GM12878 (cell line): ENCODE measurements at regions not wholly inside any gene's neighbourhood (a gene's known extent, or its start where the extent isn't known, plus 50 kb on each side); places are given as distances from the start of the nearest gene placed in this dataset.

Experiments
- ATAC-seq: fragments of 200-7000 bp; cut with Tn5 transposase; 3 replicates; pipeline ENCODE4 v1.9.1; 2020; ENCODE audit warnings: mild to moderate bottlenecking, moderate library complexity
- BruUV-seq: library from RNA; stranded (reverse); fragments of 400-500 nt; replicated peaks from 2 replicates; lab custom pipeline; 2021; lab: Mats Ljungman, UMichigan
- CTCF ChIA-PET: fragments of 300-600 bp; sonication (Branson Sonifier 250); formaldehyde crosslinking; extraction: SDS; loops from one replicate; lab custom pipeline; 2021; ENCODE audit warnings: inconsistent platforms; lab: Yijun Ruan, JAX
- POLR2A ChIA-PET: fragments of 350-600 bp; formaldehyde crosslinking; extraction: SDS; loops from one replicate; lab custom pipeline; 2021; ENCODE audit warnings: inconsistent platforms; lab: Charles Lee
- RAD21 ChIA-PET: fragments of 300-600 bp; sonication (Branson Sonifier 250); formaldehyde crosslinking; loops from one replicate; lab custom pipeline; 2023; ENCODE audit warnings: antibody characterized with exemption; ENCODE audit not compliant: unreplicated experiment; lab: Charles Lee
- SMC1A ChIA-PET: fragments of 300-600 bp; sonication (Branson Sonifier 250); formaldehyde crosslinking; loops from one replicate; lab custom pipeline; 2023; ENCODE audit not compliant: unreplicated experiment, uncharacterized antibody; lab: Charles Lee
- DNase-seq: peaks from one replicate; pipeline ENCODE4 v3.0.0-alpha.2; 2011; ENCODE audit warnings: low read depth, low spot score
- FAIRE-seq: peaks from 3 replicates; lab custom pipeline; 2011; peaks lifted over from hg19 to GRCh38; lab: Jason Lieb, UNC
- H2AFZ ChIP-seq: 2 replicates; pipeline ENCODE4 v1.6.0; 2011; ENCODE audit warnings: low read depth, low read length, control low read depth; ENCODE audit not compliant: control insufficient read depth
- H3K27ac ChIP-seq: 2 replicates; pipeline ENCODE4 v1.5.1; 2011; ENCODE audit warnings: control low read depth; ENCODE audit not compliant: control insufficient read depth, insufficient read depth
- H3K27me3 ChIP-seq, 2 experiments: replicated peaks in 1 of 2; 2 replicates each; pipeline versions ENCODE4 v1.6.0 to v1.6.1; 2011; ENCODE audit warnings: low read length in 1 of 2; ENCODE audit not compliant: control insufficient read depth in 2 of 2, insufficient read depth in 2 of 2
- H3K36me3 ChIP-seq, 2 experiments: 2 replicates each; pipeline ENCODE4 v1.5.1; 2011; ENCODE audit warnings: low read length in 1 of 2; ENCODE audit not compliant: control insufficient read depth in 2 of 2, insufficient read depth in 2 of 2
- H3K4me1 ChIP-seq: 2 replicates; pipeline ENCODE4 v1.6.1; 2011; ENCODE audit warnings: mild to moderate bottlenecking, low read length, moderate library complexity, mixed read lengths; ENCODE audit not compliant: control insufficient read depth, insufficient read depth
- H3K4me2 ChIP-seq: 2 replicates; pipeline ENCODE4 v1.6.0; 2011; ENCODE audit warnings: control low read depth; ENCODE audit not compliant: control insufficient read depth, insufficient read depth
- H3K4me3 ChIP-seq: fragments of 200-600 bp; sonication (generic); 2 replicates; pipeline ENCODE4 v1.5.1; 2016
- H3K79me2 ChIP-seq: 2 replicates; pipeline ENCODE4 v1.6.0; 2011; ENCODE audit warnings: low read length; ENCODE audit not compliant: control insufficient read depth, insufficient read depth
- H3K9ac ChIP-seq: 2 replicates; pipeline ENCODE4 v1.8.0; 2011; ENCODE audit warnings: low read length, control low read depth, mixed read lengths; ENCODE audit not compliant: control insufficient read depth, insufficient read depth
- H3K9me3 ChIP-seq: replicated peaks from 3 replicates; pipeline ENCODE4 v1.5.1; 2011; ENCODE audit warnings: mild to moderate bottlenecking, low read length; ENCODE audit not compliant: control insufficient read depth, insufficient read depth
- H4K20me1 ChIP-seq: 2 replicates; pipeline ENCODE4 v1.6.0; 2011; ENCODE audit not compliant: control insufficient read depth, insufficient read depth
- ESRRA ChIP-seq: IDR thresholded peaks from 2 replicates; pipeline ENCODE4 v1.6.1; 2012; ENCODE audit warnings: mild to moderate bottlenecking, low read length, improper control_type of control experiment
- FOXK2 ChIP-seq: fragments of 450-650 bp; IDR thresholded peaks from 2 replicates; pipeline ENCODE4 v1.6.1; 2017; ENCODE audit warnings: mild to moderate bottlenecking, moderate library complexity
- IRF5 ChIP-seq: fragments of 450-650 bp; IDR thresholded peaks from 2 replicates; pipeline ENCODE4 v1.6.1; 2017; ENCODE audit warnings: borderline replicate concordance
- SIN3A ChIP-seq: IDR thresholded peaks from 2 replicates; pipeline ENCODE4 v1.6.1; 2012; ENCODE audit warnings: low read depth, low read length, improper control_type of control experiment
- SREBF2 ChIP-seq: IDR thresholded peaks from 2 replicates; pipeline ENCODE4 v1.6.1; 2012; ENCODE audit warnings: mild to moderate bottlenecking, low read length
- SRF ChIP-seq, 2 experiments: IDR thresholded peaks; 2 replicates each; pipeline ENCODE4 v1.6.1; 2011; ENCODE audit warnings: low read depth in 2 of 2, low read length in 2 of 2, mild to moderate bottlenecking in 1 of 2, moderate library complexity in 1 of 2
- SUPT20H ChIP-seq: IDR thresholded peaks from 2 replicates; pipeline ENCODE4 v1.6.1; 2011; ENCODE audit warnings: low read depth, mild to moderate bottlenecking, low read length, moderate library complexity, borderline replicate concordance; ENCODE audit not compliant: control insufficient read depth
- ZNF207 ChIP-seq: fragments of 450-650 bp; IDR thresholded peaks from 2 replicates; pipeline ENCODE4 v1.6.1; 2014; ENCODE audit warnings: antibody characterized with exemption, mild to moderate bottlenecking, borderline replicate concordance
- WGBS: methylation state at CpG from one replicate; pipeline ENCODE4 v1.1.6; 2016; ENCODE audit warnings: low lambda C conversion rate; ENCODE audit not compliant: insufficient replicate concordance, insufficient coverage; ENCODE audit errors: missing lambda C conversion rate; 5-methylcytosine and 5-hydroxymethylcytosine counted together
- in situ Hi-C: fragments of 300-500 bp; cut with MboI; formaldehyde crosslinking; loops from 9 replicates; pipeline ENCODE4 v1.14.3; 2018; ENCODE audit warnings: mixed read lengths
- intact Hi-C: fragments of 100-400 bp; cut with micrococcal nuclease; formaldehyde crosslinking; loops from one replicate; pipeline ENCODE4 v1.14.2; 2022; ENCODE audit not compliant: unreplicated experiment

- TF ChIP-seq SUPT20H = no peak
These were observed 380.6 kb upstream of the PHF14 start (continued) for GRCh38 chr7:10593080-10593479.

- 57% methylated on average over 2 of the region's 2 CpGs for WGBS
- FAIRE-seq (no peak), DNase-seq (no peak), ATAC-seq (no peak)
- CTCF ChIA-PET = no interaction called here
- intact Hi-C loops = no loop called here
- BruUV-seq = no TSS peak
- H3K27me3 ChIP-seq = no peaks in the 10 kb centered on the region; a peak in 1 of 4 replicates
- H3K4me2 ChIP-seq = no peak overlapping the region
- no peak overlapping the region for H3K9ac ChIP-seq
- H4K20me1 ChIP-seq = no peaks in the 10 kb centered on the region
- RAD21 ChIA-PET = no interaction called here
- TF ChIP-seq ZNF207 (no peak), FOXK2 (no peak), IRF5 (no peak), SRF (IDR thresholded peaks at IDR 0.05; ENCODE audit: low read depth in 2 of 2, low read length in 2 of 2) (no peak), ESRRA (no peak), SREBF2 (no peak), SIN3A (no peak)
- H3K27ac ChIP-seq = no peak overlapping the region
- H3K9me3 ChIP-seq = no peaks in the 10 kb centered on the region
- H3K79me2 ChIP-seq = no peaks in the 10 kb centered on the region
- POLR2A ChIA-PET = no interaction called here
- H3K36me3 ChIP-seq = no peaks in the 10 kb centered on the region
- no peak overlapping the region for H2AFZ ChIP-seq
- no peak overlapping the region for H3K4me3 ChIP-seq
- H3K4me1 ChIP-seq = no peaks in the 10 kb centered on the region
- SMC1A ChIA-PET = no interaction called here
- in situ Hi-C loops = no loop called here
These were observed 376.8 kb upstream of the PHF14 start for GRCh38 chr7:10596827-10597226.
